ENCODE measurements at regions not wholly inside any gene's neighbourhood (a gene's known extent, or its start where the extent isn't known, plus 50 kb on each side); places are given as distances from the start of the nearest gene placed in this dataset.

GRCh38 chr3:35966629-35967464 lies 327.5 kb downstream of the ARPP21 start:
- no peak for TF ChIP-seq POLR2A (IDR thresholded peaks at IDR 0.05)
- TF ChIP-seq, protein P1, sequence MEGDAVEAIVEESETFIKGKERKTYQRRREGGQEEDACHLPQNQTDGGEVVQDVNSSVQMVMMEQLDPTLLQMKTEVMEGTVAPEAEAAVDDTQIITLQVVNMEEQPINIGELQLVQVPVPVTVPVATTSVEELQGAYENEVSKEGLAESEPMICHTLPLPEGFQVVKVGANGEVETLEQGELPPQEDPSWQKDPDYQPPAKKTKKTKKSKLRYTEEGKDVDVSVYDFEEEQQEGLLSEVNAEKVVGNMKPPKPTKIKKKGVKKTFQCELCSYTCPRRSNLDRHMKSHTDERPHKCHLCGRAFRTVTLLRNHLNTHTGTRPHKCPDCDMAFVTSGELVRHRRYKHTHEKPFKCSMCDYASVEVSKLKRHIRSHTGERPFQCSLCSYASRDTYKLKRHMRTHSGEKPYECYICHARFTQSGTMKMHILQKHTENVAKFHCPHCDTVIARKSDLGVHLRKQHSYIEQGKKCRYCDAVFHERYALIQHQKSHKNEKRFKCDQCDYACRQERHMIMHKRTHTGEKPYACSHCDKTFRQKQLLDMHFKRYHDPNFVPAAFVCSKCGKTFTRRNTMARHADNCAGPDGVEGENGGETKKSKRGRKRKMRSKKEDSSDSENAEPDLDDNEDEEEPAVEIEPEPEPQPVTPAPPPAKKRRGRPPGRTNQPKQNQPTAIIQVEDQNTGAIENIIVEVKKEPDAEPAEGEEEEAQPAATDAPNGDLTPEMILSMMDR (IDR thresholded peaks at IDR 0.05), result no peak
